H9 (cell line): ENCODE measurements at regions not wholly inside any gene's neighbourhood (a gene's known extent, or its start where the extent isn't known, plus 50 kb on each side); places are given as distances from the start of the nearest gene placed in this dataset.

ENCODE experiments used
- DNase-seq: peaks from one replicate; pipeline ENCODE4 v3.0.0-alpha.2; 2017
- H2AFZ ChIP-seq: one replicate; pipeline ENCODE4 v1.6.1; 2013; ENCODE audit warnings: mild to moderate bottlenecking, low read length, control low read depth, moderate library complexity
- H2AK5ac ChIP-seq: 2 replicates; pipeline ENCODE4 v1.6.1; 2013; ENCODE audit warnings: low read length, control low read depth, mixed read lengths; ENCODE audit not compliant: insufficient read length
- H2BK120ac ChIP-seq: one replicate; pipeline ENCODE4 v1.6.1; 2013; ENCODE audit warnings: low read depth, mild to moderate bottlenecking, low read length, control low read depth, inconsistent platforms; ENCODE audit not compliant: poor library complexity, severe bottlenecking
- H2BK12ac ChIP-seq: 2 replicates; pipeline ENCODE4 v1.6.1; 2013; ENCODE audit warnings: low read length, control low read depth, mixed read lengths, low read depth; ENCODE audit not compliant: insufficient read length
- H2BK15ac ChIP-seq: 2 replicates; pipeline ENCODE4 v1.6.1; 2013; ENCODE audit warnings: low read depth, low read length, control low read depth
- H2BK20ac ChIP-seq: one replicate; pipeline ENCODE4 v1.6.1; 2013; ENCODE audit warnings: low read depth, mild to moderate bottlenecking, low read length, control low read depth, inconsistent platforms; ENCODE audit not compliant: poor library complexity, severe bottlenecking
- H2BK5ac ChIP-seq: 2 replicates; pipeline ENCODE4 v1.6.1; 2013; ENCODE audit warnings: low read length, control low read depth, mixed read lengths; ENCODE audit not compliant: insufficient read length
- H3K14ac ChIP-seq: 2 replicates; pipeline ENCODE4 v1.6.1; 2013; ENCODE audit warnings: low read length, control low read depth; ENCODE audit not compliant: insufficient read depth
- H3K18ac ChIP-seq: 2 replicates; pipeline ENCODE4 v1.6.1; 2013; ENCODE audit warnings: low read depth, mild to moderate bottlenecking, mixed read lengths, low read length, control low read depth; ENCODE audit not compliant: insufficient read length
- H3K23ac ChIP-seq: 2 replicates; pipeline ENCODE4 v1.6.1; 2013; ENCODE audit warnings: low read length, control low read depth, mixed read lengths, low read depth; ENCODE audit not compliant: insufficient read length
- H3K23me2 ChIP-seq: 2 replicates; pipeline ENCODE4 v1.6.1; 2013; ENCODE audit warnings: low read depth, mild to moderate bottlenecking, mixed read lengths, low read length, control low read depth; ENCODE audit not compliant: insufficient read length, poor library complexity, severe bottlenecking
- H3K27ac ChIP-seq: 2 replicates; pipeline ENCODE4 v1.5.1; 2013; ENCODE audit warnings: low read length, control low read depth, mixed read lengths, low read depth; ENCODE audit not compliant: insufficient read length
- H3K27me3 ChIP-seq: 2 replicates; pipeline ENCODE4 v1.6.1; 2013; ENCODE audit warnings: low read length, control low read depth, inconsistent platforms; ENCODE audit not compliant: insufficient read depth
- H3K4ac ChIP-seq: 2 replicates; pipeline ENCODE4 v1.6.1; 2013; ENCODE audit warnings: low read depth, mild to moderate bottlenecking, control low read depth, inconsistent platforms, low read length, moderate library complexity
- H3K4me1 ChIP-seq: 2 replicates; pipeline ENCODE4 v1.6.1; 2013; ENCODE audit warnings: low read length, control low read depth, inconsistent platforms; ENCODE audit not compliant: insufficient read depth
- H3K4me2 ChIP-seq: 2 replicates; pipeline ENCODE4 v1.6.1; 2013; ENCODE audit warnings: low read length, control low read depth, mixed read lengths; ENCODE audit not compliant: insufficient read length, insufficient read depth
- H3K56ac ChIP-seq: 2 replicates; pipeline ENCODE4 v1.6.1; 2013; ENCODE audit warnings: low read depth, mild to moderate bottlenecking, mixed read lengths, low read length, control low read depth; ENCODE audit not compliant: insufficient read length
- H3K79me1 ChIP-seq: 2 replicates; pipeline ENCODE4 v1.6.1; 2013; ENCODE audit warnings: low read depth, mild to moderate bottlenecking, moderate library complexity, low read length, control low read depth, inconsistent platforms; ENCODE audit not compliant: insufficient read depth, poor library complexity, severe bottlenecking
- H3K79me2 ChIP-seq: 2 replicates; pipeline ENCODE4 v1.6.1; 2013; ENCODE audit warnings: low read length, control low read depth, inconsistent platforms; ENCODE audit not compliant: insufficient read depth
- H3K9ac ChIP-seq: 2 replicates; pipeline ENCODE4 v1.6.1; 2013; ENCODE audit warnings: low read length, control low read depth, mixed read lengths; ENCODE audit not compliant: insufficient read length; ENCODE audit errors: extremely low read depth
- H3K9me3 ChIP-seq: one replicate; pipeline ENCODE4 v1.6.1; 2013; ENCODE audit warnings: low read depth, low read length, inconsistent platforms; ENCODE audit not compliant: control insufficient read depth
- H3T11ph ChIP-seq: one replicate; pipeline ENCODE4 v1.6.1; 2013; ENCODE audit warnings: mild to moderate bottlenecking, low read length, control low read depth, inconsistent platforms
- H4K20me1 ChIP-seq: one replicate; pipeline ENCODE4 v1.6.1; 2013; ENCODE audit not compliant: control insufficient read depth, insufficient read length, insufficient read depth
- H4K5ac ChIP-seq: 2 replicates; pipeline ENCODE4 v1.6.1; 2013; ENCODE audit warnings: low read depth, mild to moderate bottlenecking, mixed read lengths, low read length, control low read depth; ENCODE audit not compliant: insufficient read length
- H4K8ac ChIP-seq: replicated peaks from 2 replicates; pipeline ENCODE4 v1.6.1; 2013; ENCODE audit warnings: low read length, control low read depth, mixed read lengths, low read depth; ENCODE audit not compliant: insufficient read length
- H4K91ac ChIP-seq: 2 replicates; pipeline ENCODE4 v1.6.1; 2013; ENCODE audit warnings: low read depth, mild to moderate bottlenecking, moderate library complexity, mixed read lengths, low read length, control low read depth; ENCODE audit not compliant: insufficient read length
- H3K27ac Mint-ChIP-seq, 3 experiments: 2 replicates in 2 of 3; 3 replicates in 1 of 3; pipeline ENCODE4 v1.8.0; 2020 to 2021; ENCODE audit warnings: mixed read lengths in 3 of 3, mild to moderate bottlenecking in 1 of 3, moderate library complexity in 1 of 3
- H3K27me3 Mint-ChIP-seq: 2 replicates; pipeline ENCODE4 v1.8.0; 2021; ENCODE audit warnings: low read depth, mild to moderate bottlenecking, moderate library complexity, mixed read lengths
- H3K36me3 Mint-ChIP-seq, 3 experiments: 2 replicates in 2 of 3; 3 replicates in 1 of 3; pipeline ENCODE4 v1.8.0; 2020 to 2021; ENCODE audit warnings: low read depth in 3 of 3, mixed read lengths in 3 of 3; ENCODE audit not compliant: insufficient read depth in 1 of 3
- H3K4me1 Mint-ChIP-seq, 2 experiments: 2 replicates each; pipeline ENCODE4 v1.8.0; 2020; ENCODE audit warnings: mixed read lengths in 2 of 2
- H3K4me3 Mint-ChIP-seq, 2 experiments: 2 replicates in 1 of 2; 3 replicates in 1 of 2; pipeline ENCODE4 v1.8.0; 2020 to 2021; ENCODE audit warnings: mild to moderate bottlenecking in 2 of 2, mixed read lengths in 2 of 2, moderate library complexity in 1 of 2
- H3K9me3 Mint-ChIP-seq, 2 experiments: 2 replicates in 1 of 2; 3 replicates in 1 of 2; pipeline ENCODE4 v1.8.0; 2020; ENCODE audit warnings: mild to moderate bottlenecking in 2 of 2, mixed read lengths in 2 of 2, moderate library complexity in 1 of 2
- WGBS: extraction: QIAGEN DNeasy Blood & Tissue Kit; methylation state at CpG from one replicate; pipeline ENCODE4 v1.1.7; 2013; ENCODE audit warnings: missing lambda C conversion rate, low lambda C conversion rate, mixed read lengths; ENCODE audit not compliant: insufficient read length; ENCODE audit errors: extremely low coverage; 5-methylcytosine and 5-hydroxymethylcytosine counted together
- TF ChIP-seq, protein P1 (sequence below): fragments of 200-600 bp; sonication (generic); conservative IDR thresholded peaks from 3 replicates; pipeline ENCODE4 v1.8.0; 2021; ENCODE audit warnings: antibody characterized with exemption, mild to moderate bottlenecking

DNA sequence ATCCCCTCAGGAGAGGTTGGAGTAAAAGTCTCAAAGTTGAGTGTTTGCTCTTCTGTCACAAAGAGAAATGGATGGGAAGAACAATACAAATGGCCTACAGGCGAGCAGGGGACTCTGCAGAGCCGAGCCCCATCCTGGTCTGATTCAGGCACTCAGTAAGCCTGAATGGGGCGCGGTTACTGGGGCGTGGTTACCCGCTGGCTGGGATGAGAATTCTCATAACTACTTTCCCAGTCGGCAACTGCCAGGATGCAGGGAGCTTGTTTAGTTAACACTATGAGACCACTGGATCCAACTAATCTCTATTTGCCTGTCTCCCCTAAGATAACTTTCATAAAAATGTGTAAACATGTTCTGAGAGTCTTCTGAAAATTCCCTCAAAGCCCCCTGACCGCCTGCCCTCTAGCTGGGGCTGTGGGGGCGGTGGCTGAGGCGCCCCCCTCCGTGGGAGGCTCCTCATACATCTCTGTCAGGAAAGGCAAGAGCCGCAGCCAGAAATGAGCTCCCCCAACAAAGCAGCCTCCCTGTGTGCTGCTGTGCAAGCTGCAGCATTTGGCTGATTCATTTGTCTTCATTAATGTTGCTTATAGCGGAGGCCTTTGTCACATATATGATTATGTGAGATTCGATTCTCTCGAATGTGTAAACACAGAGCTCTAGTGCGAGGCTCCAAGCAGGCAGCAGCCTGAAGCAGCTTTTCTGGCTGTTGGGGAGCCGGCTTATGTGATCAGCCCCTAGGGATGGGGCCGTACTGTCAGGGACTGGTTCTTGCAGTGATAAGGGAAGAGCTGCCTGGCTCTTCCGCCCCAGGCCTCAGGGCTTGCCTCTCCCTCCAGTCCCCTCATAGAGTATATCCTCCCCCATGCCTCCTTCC, 126.1 kb upstream of the ARHGAP5 start:
- Histone ChIP-seq H4K8ac (no peak overlapping the region), H2BK5ac (no peak overlapping the region), H2AFZ (no peak overlapping the region), H2AK5ac (no peak overlapping the region), H2BK15ac (no peak overlapping the region), H3K4ac (no peak overlapping the region), H3K4me1 (peaks cover 4% of the 10 kb centered on the region), H2BK20ac (no peak overlapping the region), H3K56ac (no peak overlapping the region), H3K4me2 (no peak overlapping the region), H3K9ac (no peak overlapping the region), H3K27me3 (no peaks in the 10 kb centered on the region), H3K79me2 (no peaks in the 10 kb centered on the region), H3K14ac (no peak overlapping the region), H3K79me1 (no peaks in the 10 kb centered on the region), H2BK120ac (no peak overlapping the region), H3K23ac (no peak overlapping the region), H2BK12ac (no peak overlapping the region), H3K18ac (no peak overlapping the region), H4K20me1 (no peaks in the 10 kb centered on the region), H3T11ph (no peak overlapping the region), H3K27ac (no peak overlapping the region), H4K91ac (no peak overlapping the region), H4K5ac (no peak overlapping the region), H3K9me3 (no peaks in the 10 kb centered on the region), H3K23me2 (no peaks in the 10 kb centered on the region)
- Mint-ChIP-seq H3K27ac (peak overlapping the region in 1 of 3 experiments; percentile 3; a peak in 1 of 7 replicates), H3K4me3 (peak overlapping the region in 1 of 2 experiments; percentile 9; a peak in 1 of 5 replicates), H3K36me3 (no peaks in the 10 kb centered on the region; a peak in 1 of 7 replicates), H3K27me3 (peaks cover 2% of the 10 kb centered on the region; the same call in 1 of the 2 replicates), H3K4me1 (peaks cover 22 to 30% of the 10 kb centered on the region in 2 experiments), H3K9me3 (no peaks in the 10 kb centered on the region; a peak in 1 of 5 replicates)
- TF ChIP-seq, protein P1, sequence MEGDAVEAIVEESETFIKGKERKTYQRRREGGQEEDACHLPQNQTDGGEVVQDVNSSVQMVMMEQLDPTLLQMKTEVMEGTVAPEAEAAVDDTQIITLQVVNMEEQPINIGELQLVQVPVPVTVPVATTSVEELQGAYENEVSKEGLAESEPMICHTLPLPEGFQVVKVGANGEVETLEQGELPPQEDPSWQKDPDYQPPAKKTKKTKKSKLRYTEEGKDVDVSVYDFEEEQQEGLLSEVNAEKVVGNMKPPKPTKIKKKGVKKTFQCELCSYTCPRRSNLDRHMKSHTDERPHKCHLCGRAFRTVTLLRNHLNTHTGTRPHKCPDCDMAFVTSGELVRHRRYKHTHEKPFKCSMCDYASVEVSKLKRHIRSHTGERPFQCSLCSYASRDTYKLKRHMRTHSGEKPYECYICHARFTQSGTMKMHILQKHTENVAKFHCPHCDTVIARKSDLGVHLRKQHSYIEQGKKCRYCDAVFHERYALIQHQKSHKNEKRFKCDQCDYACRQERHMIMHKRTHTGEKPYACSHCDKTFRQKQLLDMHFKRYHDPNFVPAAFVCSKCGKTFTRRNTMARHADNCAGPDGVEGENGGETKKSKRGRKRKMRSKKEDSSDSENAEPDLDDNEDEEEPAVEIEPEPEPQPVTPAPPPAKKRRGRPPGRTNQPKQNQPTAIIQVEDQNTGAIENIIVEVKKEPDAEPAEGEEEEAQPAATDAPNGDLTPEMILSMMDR, result no peak
- WGBS, result no CpG with 5 or more reads among the region's 19 CpGs
- peak; percentile 69 for DNase-seq
